ENCODE measurements at regions not wholly inside any gene's neighbourhood (a gene's known extent, or its start where the extent isn't known, plus 50 kb on each side); places are given as distances from the start of the nearest gene placed in this dataset.
"Not testable (repeated sequence)": the region's sequence is repeated elsewhere in the genome, so short reads cannot be mapped to it uniquely, and the experiment has no call there.

DNA sequence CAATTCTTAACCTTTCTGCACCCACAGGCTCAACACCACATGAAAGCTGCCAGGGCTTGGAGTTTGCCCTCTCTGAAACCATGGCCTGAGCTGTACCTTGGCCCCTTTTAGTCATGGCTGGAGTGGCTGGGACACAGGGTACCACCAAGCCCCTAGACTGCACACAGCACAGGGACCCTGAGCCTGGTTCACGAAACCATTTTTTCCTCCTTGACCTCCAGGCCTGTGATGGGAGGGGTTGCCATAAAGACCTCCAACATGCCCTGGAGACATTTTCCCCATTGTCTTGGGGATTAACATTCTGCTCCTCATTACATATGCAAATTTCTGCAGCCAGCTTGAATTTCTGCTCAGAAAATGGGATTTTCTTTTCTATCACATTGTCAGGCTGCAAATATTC lies 113.4 kb downstream of the XPNPEP1 start:
- not testable (repeated sequence) for DNase-seq

DNA sequence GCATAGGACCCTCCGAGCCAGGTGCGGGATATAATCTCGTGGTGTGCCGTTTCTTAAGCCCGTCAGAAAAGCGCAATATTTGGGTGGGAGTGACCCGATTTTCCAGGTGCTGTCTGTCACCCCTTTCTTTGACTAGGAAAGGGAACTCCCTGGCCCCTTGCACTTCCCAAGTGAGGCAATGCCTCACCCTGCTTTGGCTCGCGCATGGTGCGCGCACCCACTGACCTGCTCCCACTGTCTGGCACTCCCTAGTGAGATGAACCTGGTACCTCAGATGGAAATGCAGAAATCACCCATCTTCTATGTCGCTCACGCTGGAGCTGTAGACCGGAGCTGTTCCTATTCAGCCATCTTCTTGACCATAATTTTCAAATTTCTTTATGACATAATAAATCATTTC lies 122.1 kb downstream of the XPNPEP1 start:
- not testable (repeated sequence) for DNase-seq

DNA sequence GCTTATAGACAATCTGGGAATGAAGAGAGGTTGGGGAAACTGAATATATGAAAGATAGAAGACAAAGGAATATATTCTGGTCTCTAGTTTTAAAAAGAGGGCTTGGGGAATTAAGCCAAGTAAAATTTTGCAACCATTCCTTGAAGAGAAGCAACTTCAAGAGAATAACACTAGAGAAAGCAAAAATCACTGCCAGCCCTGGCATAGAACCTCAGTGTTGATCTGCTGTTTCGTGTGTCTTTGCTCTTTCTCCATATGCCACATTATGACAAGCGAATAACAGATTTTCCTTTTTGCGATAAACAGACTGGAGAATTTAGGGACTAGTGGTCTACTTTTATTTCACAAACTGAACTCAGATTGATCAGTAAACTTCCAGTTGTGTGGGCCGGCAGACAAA lies 132.7 kb downstream of the XPNPEP1 start:
- DNase-seq = no peak

DNA sequence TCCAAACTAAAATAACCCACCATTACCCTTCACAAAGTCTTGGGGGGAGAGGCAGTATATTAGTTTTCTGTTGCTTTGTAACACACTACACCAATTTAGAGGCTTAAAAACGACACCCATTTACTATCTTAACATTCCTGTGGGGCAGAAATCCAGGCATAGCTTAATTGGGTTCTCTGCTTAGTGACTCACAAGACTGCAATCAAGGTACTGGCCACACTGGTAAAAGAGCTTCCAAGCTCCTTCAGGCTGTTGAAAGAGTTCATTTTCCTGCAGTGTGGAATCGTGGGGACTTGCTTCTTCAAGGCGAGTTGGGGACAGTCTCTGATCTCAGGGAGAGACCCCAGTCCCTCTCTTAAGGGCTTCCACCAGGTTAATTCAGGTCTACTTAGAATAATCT lies 139.1 kb downstream of the XPNPEP1 start:
- DNase-seq = no peak

DNA sequence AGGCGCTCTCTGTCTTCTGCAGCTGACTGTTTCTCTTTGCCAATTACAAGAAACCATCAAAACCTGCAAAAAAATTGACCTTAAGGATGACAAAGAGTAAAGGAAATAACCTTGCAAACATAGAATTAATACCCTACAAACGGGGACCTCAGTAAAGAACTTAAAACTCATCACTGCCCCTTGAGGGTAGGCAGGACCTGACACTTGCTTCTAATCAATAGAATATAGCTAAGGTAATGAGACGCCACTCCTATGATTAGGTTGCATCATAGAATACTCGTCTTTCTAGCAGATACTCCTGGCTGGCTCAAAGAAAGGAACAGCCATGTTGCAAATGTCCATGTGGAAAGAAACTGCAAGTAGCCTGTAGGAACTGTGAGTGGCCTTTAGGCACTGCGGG lies 140.0 kb downstream of the XPNPEP1 start:
- DNase-seq = no peak

DNA sequence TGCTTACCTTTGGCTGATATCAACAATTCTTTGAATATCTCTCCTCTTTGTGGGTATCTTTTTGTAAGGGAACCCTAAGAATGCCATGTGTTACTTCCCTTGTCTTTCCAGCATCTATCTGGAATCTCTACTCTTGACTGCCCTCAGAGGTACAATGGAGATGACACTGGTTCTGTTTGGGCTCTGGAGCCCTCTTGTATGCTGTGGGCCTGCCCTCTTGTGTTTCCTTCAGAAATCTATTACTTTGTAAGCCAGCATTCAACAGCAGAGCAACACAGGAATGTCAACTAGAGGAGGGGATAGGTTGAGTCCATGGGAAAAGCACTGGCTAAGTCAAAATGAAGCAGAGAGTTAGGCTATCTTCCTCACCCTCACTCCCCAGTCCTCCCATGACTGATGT lies 142.3 kb downstream of the XPNPEP1 start:
- DNase-seq = no peak

DNA sequence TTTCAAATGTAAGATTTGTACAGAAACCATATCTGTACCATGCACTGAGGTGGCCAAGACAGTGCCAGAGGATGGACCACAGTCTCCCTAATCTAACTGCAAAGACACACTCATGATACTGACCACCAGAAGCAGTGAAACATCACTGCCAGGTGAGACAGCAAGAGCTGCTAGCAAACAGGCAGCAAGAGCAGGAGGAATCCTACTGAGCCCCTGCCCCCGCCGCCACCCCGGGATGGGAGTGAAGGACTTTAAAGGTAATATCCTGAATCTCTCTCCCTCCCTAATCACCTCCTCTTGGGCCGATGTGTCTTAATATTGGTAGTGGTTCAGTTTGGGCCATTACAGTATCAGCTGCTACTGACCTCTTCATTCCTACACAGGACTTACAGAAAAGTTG lies 144.3 kb downstream of the XPNPEP1 start:
- DNase-seq = no peak

DNA sequence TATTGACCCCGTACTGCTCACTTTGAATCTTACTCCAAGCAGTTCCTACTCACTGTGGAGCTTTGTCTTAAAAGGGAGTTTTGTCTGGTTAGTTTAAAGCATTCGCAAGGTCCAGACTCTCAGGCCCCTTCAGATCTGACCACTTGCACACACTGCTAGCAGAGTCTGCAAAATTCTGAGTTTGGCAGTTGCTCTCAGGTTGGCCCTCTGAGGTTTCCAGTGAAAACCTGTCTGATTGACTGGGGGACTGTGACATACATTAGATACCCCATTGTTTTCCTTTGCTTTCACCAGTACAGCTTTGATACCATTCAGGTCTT lies 149.2 kb downstream of the XPNPEP1 start:
- DNase-seq = no peak

DNA sequence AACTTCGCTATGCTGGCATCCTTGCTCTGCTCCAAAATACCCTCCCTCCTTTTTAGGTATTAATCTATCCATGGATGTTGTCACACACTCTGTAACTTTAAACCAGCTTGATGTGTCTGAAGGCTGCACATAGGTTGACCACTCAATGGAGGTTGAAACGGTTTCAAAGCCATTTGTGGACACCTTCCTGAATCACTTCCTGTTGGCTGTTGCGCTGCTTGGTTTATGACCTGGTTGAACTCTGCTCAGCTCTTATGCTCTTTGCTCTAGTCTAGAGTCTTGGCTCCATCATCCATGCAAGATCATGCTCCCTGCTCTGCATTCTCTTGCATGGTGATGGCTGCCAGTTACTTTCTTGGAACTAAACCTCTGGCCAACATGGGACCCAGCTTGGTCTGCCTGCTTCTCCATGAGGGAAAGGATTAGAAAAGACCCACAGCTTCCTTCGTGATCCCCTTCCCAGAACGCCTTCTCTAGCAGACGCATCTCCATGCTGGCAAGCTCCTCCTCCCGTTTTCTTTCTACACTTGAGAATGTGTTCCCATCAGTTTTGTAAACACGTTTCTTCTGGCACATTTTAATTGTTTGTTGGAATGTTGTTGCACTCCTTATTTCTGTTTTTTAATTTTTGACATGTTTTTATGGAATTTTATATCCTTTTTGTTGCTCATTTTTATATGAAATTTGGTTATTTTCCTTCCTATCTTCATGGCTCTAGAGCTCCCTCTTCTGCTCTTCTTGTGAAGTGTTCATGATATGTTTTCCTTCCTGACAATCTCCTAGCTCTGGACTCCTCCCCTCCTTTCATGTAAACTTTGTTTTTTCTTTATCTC lies 149.8 kb downstream of the XPNPEP1 start:
- DNase-seq = no peak

DNA sequence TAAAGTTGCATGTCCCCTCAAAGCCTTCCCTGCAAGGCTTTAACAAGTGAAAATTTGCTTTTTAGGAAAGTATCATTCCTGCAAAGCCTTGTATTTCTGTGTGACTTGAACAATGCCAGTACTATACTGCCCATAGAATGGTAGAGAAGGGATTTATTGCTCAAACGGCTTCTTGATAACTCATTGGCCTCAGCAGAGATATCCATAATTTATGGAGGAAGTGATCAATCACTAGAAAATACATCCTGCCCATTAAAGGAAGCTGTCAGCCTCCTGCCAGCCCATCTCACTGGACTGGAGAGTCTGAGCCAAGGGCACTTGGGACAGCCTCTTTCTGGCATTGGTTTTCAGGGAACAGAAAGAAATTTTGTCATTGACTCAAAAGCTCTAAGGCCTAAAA lies 152.6 kb downstream of the XPNPEP1 start:
- no peak for DNase-seq

DNA sequence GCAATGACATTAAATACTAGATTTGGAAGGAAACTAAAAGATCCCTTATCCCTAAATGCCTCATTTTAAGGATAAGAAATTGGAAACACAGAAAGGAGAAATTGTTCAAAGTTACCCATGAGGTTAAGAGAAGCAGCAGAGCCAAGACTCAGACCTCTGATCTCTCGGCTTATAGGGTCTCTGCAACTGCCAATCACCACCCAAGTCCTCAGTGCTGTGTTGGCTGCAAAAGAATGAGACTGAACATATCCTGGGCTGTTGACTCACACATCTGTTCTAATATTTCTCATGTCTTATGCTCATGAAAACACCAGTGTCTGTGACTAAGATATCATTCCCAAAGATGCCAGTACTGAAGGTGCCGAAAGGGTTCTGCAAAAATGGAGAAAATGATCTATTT lies 153.3 kb downstream of the XPNPEP1 start:
- no peak for DNase-seq

DNA sequence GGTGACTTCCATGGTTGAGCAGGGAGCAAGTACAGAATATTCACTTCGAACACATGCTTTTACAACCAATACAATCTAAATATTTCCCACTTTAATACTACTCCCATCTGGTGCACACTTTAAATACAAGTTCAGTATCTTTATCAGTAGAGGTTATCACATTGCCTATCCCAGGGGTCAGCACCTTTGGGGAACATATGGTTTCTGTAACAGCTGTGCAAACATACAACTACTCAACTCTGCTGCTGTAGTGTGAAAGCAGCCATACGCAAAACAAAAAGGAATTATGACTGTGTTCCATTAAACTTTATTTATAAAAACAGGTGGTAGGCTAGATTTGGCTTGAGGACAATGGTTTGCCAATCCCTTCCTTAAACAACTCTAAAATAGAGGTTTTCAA lies 157.5 kb downstream of the XPNPEP1 start:
- DNase-seq = no peak

DNA sequence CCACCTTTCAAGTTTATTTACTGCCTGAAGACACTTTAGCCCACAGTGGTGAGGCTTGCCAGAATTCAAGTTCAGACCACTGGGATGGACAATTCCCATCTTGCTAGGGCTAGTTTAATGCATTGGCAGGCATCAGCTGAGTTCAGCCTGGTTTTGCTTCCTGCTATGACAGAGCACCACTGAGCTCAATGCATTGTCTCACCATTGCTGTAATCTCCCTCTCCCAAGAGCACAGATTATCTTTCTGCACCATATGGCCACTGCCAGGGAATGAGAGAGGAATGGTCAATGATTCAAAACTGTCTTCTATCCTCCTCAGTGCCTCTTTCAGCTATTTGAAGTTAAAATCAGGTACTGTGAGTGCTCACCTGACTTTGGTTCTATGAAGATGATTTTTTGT lies 160.8 kb downstream of the XPNPEP1 start:
- no peak for DNase-seq

DNA sequence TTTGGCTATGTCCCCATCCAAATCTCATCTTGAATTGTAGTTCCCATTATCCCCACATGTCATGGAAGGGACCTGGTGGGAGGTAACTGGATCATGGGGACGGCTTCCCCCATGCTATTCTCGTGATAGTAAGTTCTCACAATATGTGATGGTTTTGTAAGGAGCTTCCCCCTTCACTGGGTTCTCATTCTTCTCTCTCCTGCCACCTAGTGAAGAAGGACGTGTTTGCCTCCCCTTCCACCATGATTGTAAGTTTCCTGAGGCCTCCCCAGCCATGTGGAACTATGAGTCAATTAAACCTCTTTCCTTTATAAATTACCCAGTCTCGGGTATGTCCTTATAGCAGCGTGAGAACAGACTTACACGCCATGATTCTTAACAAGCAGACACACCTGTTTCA lies 165.6 kb downstream of the XPNPEP1 start:
- not testable (repeated sequence) for DNase-seq

DNA sequence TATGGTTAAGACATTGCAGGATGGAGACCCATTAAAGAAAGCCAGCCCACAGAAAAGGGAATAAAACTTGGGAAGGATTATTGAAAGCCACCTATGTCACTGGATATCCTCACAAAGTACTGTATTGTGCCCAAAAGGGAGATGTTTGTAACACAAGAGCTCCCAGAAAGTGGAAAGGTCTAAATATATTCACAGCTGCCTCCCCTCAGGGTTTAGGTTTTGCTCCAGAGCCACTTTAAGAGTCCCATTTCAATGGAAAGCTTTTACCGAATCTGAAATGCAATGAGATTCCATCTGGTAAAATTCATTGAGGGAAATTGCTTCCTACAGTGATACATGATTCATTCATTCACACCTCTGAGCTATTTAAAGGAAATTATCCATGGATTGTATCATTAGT lies 176.4 kb downstream of the XPNPEP1 start:
- DNase-seq = no peak

DNA sequence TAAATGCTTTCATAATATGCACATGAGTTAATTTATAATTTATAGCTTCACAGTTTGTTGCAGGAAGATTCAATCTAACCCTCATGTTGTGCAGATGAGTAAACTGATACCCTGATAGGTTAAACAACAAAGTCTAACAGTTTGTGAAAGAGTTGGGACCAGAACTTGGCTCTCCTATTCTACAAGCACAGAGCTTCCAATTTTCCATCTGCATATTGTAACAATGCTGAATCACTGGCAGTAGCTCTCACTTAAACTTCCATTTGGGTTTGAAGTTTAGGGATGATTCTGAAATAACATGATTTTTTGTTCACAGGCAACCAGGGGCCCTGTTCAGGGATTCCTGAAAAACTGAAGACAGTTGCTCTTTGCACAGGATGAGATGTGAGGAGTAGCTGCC lies 179.3 kb downstream of the XPNPEP1 start:
- no peak for DNase-seq

DNA sequence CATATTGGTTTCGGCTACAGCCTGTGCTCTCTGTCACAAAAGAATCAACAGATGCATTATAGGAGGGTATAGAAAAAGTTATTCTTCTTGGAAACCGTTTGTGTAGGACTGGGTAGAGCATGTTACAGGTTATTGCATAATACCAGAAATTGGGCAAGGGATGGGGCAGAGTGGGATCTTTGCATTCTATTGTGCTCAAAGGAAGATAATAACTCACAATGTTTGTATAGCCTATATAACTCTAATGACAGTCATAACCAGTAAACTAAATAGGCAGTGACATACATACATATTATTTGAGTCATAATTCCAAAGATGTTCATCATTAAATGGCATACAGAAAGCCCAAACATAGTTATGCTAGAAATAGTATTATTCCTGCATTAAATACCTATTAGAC lies 179.7 kb downstream of the XPNPEP1 start:
- DNase-seq = no peak

DNA sequence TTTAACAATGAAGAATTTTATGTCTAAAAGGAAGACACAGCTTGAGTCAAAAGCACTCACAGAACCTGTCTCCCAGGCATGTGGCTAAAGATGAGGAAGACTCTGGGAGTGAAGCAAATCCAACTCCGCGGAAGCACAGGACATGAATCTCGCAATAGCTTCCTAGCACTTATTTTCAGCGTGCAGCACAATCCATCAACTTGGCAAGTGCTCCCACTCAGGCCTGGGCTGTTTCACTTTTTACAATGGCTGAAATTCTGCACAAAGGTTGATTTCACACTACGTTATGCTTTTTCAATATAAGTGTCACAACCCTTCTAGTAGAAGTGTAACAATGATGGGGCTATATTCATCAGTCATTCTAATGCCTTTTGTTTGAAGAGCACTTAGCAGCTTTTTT lies 180.2 kb downstream of the XPNPEP1 start:
- DNase-seq = no peak

DNA sequence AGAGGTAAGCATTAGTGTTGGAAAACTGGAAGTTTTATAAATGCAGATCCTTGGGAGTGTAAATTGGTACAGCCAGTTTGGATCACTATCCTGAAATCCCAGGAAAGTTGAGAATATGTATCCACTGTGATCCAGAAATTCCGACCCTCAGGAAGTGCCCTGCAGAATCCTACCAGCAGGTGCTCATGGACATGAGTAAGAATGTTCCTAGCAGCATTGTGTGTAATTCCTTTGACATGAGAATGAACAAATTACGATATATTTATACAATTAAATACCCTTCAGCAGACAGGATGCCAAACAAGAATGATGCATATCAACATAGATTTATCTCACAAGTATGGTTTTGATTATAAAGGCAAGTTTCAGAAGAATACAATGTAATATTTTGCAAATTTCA lies 181.6 kb downstream of the XPNPEP1 start:
- DNase-seq = no peak

DNA sequence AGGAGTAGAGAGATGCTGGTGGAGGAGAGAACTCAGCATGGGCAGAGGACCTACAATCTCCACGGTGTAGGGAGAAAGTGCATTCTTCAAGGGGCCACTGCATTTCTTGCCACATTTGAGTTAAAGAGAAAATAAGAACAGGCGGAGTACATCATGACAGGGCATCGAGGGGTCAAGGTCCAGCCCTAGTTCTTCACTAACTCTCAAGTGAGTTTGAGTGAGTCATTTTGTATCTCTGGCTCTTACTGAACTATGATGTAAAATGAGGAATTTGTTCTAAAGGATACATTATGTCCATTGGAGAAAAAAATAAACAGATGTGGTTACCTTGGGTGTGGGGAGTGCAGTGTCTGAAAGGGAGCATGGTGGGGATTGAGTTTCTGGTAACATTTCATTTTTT lies 182.9 kb downstream of the XPNPEP1 start:
- DNase-seq = no peak

DNA sequence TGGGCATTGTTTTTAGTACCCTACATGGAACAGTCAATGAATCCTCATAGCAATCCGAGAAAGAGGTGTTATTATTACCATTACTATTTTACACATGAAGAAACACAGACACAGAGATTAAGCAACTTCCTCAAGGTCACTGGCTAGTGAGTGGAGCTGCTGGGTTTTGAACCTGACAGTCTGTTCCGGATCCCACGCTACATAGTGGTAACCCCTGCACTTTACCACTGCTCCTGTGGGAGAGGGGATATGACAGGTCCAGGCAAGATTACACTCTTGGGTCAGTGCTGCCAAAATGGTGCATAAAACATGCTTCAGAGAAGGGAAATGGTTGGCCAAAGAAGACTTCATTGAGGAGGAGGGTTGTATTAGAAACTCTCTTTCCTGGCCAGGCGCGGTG lies 185.7 kb downstream of the XPNPEP1 start:
- DNase-seq = no peak

DNA sequence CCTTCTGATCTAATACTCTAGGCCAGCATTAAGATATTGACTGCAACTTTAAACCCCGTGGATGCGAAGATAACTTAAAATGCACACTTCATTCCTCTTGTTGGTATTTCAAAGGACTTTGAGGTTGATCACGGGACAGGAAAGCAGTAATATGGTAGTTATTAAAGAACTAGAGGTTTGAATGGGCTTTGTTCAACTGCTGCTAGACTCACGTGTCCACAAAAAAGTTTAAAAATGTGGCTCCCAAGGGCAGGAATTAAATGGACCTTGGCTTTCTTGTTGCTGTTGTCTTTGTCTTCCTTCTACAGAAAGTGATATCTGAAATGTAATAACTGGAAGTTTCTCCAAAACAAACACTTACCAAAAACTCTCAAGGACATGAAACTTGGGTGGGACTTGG lies 186.3 kb downstream of the XPNPEP1 start:
- DNase-seq = no peak

DNA sequence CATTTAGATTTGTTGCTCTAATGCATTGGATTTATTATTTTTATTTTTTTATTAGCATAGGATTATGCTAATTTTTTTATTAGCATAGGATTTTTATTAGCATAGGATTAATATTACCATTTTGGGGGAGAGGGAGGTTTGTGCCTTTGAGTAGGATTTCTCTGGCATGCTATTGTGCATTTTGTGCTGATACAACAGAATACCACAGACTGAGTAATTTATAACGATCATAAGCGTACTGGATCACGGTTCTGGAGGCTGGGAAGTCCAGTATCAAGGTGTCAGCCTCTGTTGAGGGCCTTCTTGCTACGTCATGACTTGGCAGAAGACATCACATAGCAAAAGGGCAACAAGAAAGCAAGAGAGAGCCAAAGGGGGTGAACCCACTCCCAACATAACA lies 187.5 kb downstream of the XPNPEP1 start:
- DNase-seq = no peak

DNA sequence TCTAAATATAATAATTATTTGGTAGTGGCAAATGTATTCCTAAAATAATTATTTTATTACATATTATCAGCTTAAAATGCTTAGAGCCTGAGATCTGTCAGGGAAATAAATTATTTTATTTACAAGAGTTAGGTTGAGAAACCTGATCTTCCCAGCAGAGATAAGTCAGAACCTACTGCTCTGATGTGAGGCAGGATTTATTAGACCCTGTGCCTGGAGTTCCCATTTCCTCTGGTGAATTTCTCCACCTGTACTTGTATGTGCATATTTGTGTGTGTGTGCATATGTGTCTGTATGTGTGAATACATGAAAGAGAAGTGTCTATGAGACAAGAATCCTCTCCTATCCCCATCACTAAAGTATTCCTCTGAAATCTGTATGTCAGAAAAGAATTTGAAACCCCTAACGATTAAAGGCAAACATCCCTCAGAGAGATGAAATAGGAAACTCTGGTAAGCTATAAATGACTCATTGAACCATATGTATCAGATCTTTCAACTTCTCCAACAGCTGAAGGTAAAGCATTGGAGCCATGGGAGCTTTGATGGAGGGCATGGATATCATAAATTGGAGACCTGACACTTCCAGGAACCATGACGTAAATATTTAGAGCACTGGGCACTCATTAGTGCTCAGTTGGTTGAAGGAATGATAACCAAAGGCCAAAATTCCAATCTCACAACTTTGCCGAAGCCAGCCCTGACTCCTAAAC lies 190.9 kb downstream of the XPNPEP1 start:
- no peak for DNase-seq

DNA sequence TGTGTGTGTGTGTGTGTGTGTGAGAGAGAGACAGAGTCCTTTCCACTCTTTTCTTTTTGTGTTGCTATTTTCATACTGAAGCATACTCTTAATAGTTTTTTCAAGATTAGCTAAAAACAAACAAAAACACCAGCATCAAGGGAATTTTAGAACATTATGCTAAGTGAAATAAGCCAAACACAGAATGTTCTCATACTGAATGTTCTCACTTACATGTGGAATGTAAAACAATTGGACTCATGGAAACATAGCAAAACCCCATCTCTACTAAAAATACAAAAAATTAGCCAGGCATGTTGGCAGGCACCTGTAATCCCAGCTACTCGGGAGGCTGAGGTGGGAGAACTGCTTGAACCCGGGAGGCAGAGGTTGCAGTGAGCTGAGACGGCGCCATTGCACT lies 193.4 kb downstream of the XPNPEP1 start:
- DNase-seq = not testable (repeated sequence)

All from stimulated activated CD8-positive, alpha-beta memory T cell treated with anti-CD3 and anti-CD28 coated beads, Interleukin-4, amount 100 ng/mL, for 48 hours (primary cell).